ENCODE measurements at regions not wholly inside any gene's neighbourhood (a gene's known extent, or its start where the extent isn't known, plus 50 kb on each side); places are given as distances from the start of the nearest gene placed in this dataset.

- Mint-ChIP-seq H3K27me3 (ENCODE audit: low read depth in 3 of 3) (peaks cover 0 to 2% (median 0%) of the 10 kb centered on the region in 3 donors), H3K4me3 (no peak overlapping the region)
These were observed 174.1 kb upstream of the RMST start for GRCh38 chr12:97288531-97288930.

GRCh38 chr12:97292588-97292987, 170.0 kb upstream of the RMST start:
- Histone ChIP-seq H3K36me3 (replicated peaks in 1 of 2; ENCODE audit: control insufficient read depth in 1 of 2, insufficient read depth in 2 of 2, low read length in 2 of 2) (no peaks in the 10 kb centered on the region), H3K27me3 (ENCODE audit: control insufficient read depth in 2 of 2, insufficient read depth in 2 of 2, low read length in 2 of 2) (no peaks in the 10 kb centered on the region), H3K79me2 (ENCODE audit: insufficient read depth, low read length) (no peaks in the 10 kb centered on the region), H3K4me2 (replicated peaks; ENCODE audit: extremely low read depth, low read length, poor library complexity, severe bottlenecking) (no peak overlapping the region), H3K4me1 (ENCODE audit: control insufficient read depth in 1 of 2, insufficient read depth in 2 of 2, low read length in 2 of 2) (no peaks in the 10 kb centered on the region), H3K9ac (ENCODE audit: insufficient read depth, low read length, poor library complexity, severe bottlenecking) (no peak overlapping the region), H2AFZ (ENCODE audit: insufficient read depth, low read depth, low read length, poor library complexity, severe bottlenecking) (no peak overlapping the region), H3K9me3 (replicated peaks in 1 of 2; ENCODE audit: control insufficient read depth in 1 of 2, insufficient read depth in 1 of 2, low read length in 2 of 2) (peaks cover 9 to 13% of the 10 kb centered on the region in 2 donors), H3K27ac (ENCODE audit: low read depth in 1 of 2, low read length in 2 of 2) (no peak overlapping the region), H3K4me3 (replicated peaks in 1 of 3; ENCODE audit: low read depth in 2 of 3, low read length in 3 of 3) (no peak overlapping the region), H4K20me1 (ENCODE audit: insufficient read depth, low read length) (no peaks in the 10 kb centered on the region)
- DNase-seq, result peak in 1 of 3 donors; percentile 11
- TF ChIP-seq CTCF (IDR thresholded peaks at IDR 0.05), result no peak
- peaks cover 0 to 2% (median 0%) of the 10 kb centered on the region in 3 donors for H3K27me3 Mint-ChIP-seq (ENCODE audit: low read depth in 3 of 3)
- WGBS (ENCODE audit: insufficient coverage), result 100% methylated on average over 2 of the region's 3 CpGs
- H3K4me3 Mint-ChIP-seq, result no peak overlapping the region
- no peaks in the 10 kb centered on the region for H3K36me3 Mint-ChIP-seq
- H3K9me3 Mint-ChIP-seq, result peaks cover 0 to 18% (median 9%) of the 10 kb centered on the region in 7 donors
- intact Hi-C loops (cut with micrococcal nuclease), result no loop called here
- no peaks in the 10 kb centered on the region for H3K4me1 Mint-ChIP-seq
- H3K27ac Mint-ChIP-seq, result no peak overlapping the region

More at GRCh38 chr12:97288531-97288930, 174.1 kb upstream of the RMST start:
- Histone ChIP-seq H3K36me3 (replicated peaks in 1 of 2; ENCODE audit: control insufficient read depth in 1 of 2, insufficient read depth in 2 of 2, low read length in 2 of 2) (no peaks in the 10 kb centered on the region), H4K20me1 (ENCODE audit: insufficient read depth, low read length) (no peaks in the 10 kb centered on the region), H3K9ac (ENCODE audit: insufficient read depth, low read length, poor library complexity, severe bottlenecking) (no peak overlapping the region), H2AFZ (ENCODE audit: insufficient read depth, low read depth, low read length, poor library complexity, severe bottlenecking) (no peak overlapping the region), H3K9me3 (replicated peaks in 1 of 2; ENCODE audit: control insufficient read depth in 1 of 2, insufficient read depth in 1 of 2, low read length in 2 of 2) (no peaks in the 10 kb centered on the region), H3K79me2 (ENCODE audit: insufficient read depth, low read length) (no peaks in the 10 kb centered on the region), H3K27me3 (ENCODE audit: control insufficient read depth in 2 of 2, insufficient read depth in 2 of 2, low read length in 2 of 2) (no peaks in the 10 kb centered on the region), H3K4me3 (replicated peaks in 1 of 3; ENCODE audit: low read depth in 2 of 3, low read length in 3 of 3) (no peak overlapping the region), H3K4me2 (replicated peaks; ENCODE audit: extremely low read depth, low read length, poor library complexity, severe bottlenecking) (no peak overlapping the region), H3K4me1 (ENCODE audit: control insufficient read depth in 1 of 2, insufficient read depth in 2 of 2, low read length in 2 of 2) (no peaks in the 10 kb centered on the region), H3K27ac (ENCODE audit: low read depth in 1 of 2, low read length in 2 of 2) (no peak overlapping the region)
- DNase-seq, result peak in 1 of 3 donors; percentile 43
- TF ChIP-seq CTCF (IDR thresholded peaks at IDR 0.05), result no peak
- Mint-ChIP-seq H3K4me1 (no peaks in the 10 kb centered on the region), H3K27ac (no peak overlapping the region), H3K9me3 (peaks cover 0 to 3% (median 0%) of the 10 kb centered on the region in 7 donors), H3K36me3 (no peaks in the 10 kb centered on the region)
- WGBS (ENCODE audit: insufficient coverage), result 80% methylated on average over 2 of the region's 3 CpGs
- intact Hi-C loops (cut with micrococcal nuclease), result no loop called here
